Left ventricle myocardium inferior (tissue), 1 donor: ENCODE measurements at regions not wholly inside any gene's neighbourhood (a gene's known extent, or its start where the extent isn't known, plus 50 kb on each side); places are given as distances from the start of the nearest gene placed in this dataset.
"Not testable (repeated sequence)": the region's sequence is repeated elsewhere in the genome, so short reads cannot be mapped to it uniquely, and the experiment has no call there.

Experiments
- DNase-seq: peaks from one replicate; pipeline ENCODE4 v3.0.0-alpha.2; 2020
- H3K27ac ChIP-seq: fragments of 200-600 bp; replicated peaks from 2 replicates; pipeline ENCODE4 v1.8.0; 2021
- H3K27me3 ChIP-seq: fragments of 200-600 bp; 2 replicates; pipeline ENCODE4 v1.8.0; 2021; ENCODE audit warnings: low read depth
- H3K36me3 ChIP-seq: fragments of 200-600 bp; 2 replicates; pipeline ENCODE4 v1.8.0; 2021
- H3K4me1 ChIP-seq: fragments of 200-600 bp; 2 replicates; pipeline ENCODE4 v1.8.0; 2021
- H3K4me3 ChIP-seq: fragments of 200-600 bp; 2 replicates; pipeline ENCODE4 v1.8.0; 2021; ENCODE audit warnings: mild to moderate bottlenecking, moderate library complexity
- H3K9me3 ChIP-seq: fragments of 200-600 bp; replicated peaks from 2 replicates; pipeline ENCODE4 v1.8.0; 2021
- intact Hi-C: fragments of 100-400 bp; cut with micrococcal nuclease; formaldehyde crosslinking; loops from one replicate; pipeline ENCODE4 v1.11.0; 2022
- TF ChIP-seq, protein P1 (sequence below): fragments of 200-600 bp; IDR thresholded peaks from 2 replicates; pipeline ENCODE4 v1.8.0; 2021; ENCODE audit warnings: antibody characterized with exemption, mild to moderate bottlenecking, borderline replicate concordance
- donor health status: DM: no; HTN: yes; CAD: no; lungs with severe emphysema.

GRCh38 chr14:57058319-57058718 is 210.4 kb downstream of the EXOC5 start:
- Histone ChIP-seq H3K4me3 (no peak overlapping the region), H3K4me1 (no peaks in the 10 kb centered on the region), H3K9me3 (no peaks in the 10 kb centered on the region), H3K27me3 (peaks cover 15% of the 10 kb centered on the region), H3K36me3 (no peaks in the 10 kb centered on the region), H3K27ac (no peak overlapping the region)
- TF ChIP-seq, protein P1, sequence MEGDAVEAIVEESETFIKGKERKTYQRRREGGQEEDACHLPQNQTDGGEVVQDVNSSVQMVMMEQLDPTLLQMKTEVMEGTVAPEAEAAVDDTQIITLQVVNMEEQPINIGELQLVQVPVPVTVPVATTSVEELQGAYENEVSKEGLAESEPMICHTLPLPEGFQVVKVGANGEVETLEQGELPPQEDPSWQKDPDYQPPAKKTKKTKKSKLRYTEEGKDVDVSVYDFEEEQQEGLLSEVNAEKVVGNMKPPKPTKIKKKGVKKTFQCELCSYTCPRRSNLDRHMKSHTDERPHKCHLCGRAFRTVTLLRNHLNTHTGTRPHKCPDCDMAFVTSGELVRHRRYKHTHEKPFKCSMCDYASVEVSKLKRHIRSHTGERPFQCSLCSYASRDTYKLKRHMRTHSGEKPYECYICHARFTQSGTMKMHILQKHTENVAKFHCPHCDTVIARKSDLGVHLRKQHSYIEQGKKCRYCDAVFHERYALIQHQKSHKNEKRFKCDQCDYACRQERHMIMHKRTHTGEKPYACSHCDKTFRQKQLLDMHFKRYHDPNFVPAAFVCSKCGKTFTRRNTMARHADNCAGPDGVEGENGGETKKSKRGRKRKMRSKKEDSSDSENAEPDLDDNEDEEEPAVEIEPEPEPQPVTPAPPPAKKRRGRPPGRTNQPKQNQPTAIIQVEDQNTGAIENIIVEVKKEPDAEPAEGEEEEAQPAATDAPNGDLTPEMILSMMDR, result no peak
- intact Hi-C loops, result no loop called here
- no peak for DNase-seq

DNA sequence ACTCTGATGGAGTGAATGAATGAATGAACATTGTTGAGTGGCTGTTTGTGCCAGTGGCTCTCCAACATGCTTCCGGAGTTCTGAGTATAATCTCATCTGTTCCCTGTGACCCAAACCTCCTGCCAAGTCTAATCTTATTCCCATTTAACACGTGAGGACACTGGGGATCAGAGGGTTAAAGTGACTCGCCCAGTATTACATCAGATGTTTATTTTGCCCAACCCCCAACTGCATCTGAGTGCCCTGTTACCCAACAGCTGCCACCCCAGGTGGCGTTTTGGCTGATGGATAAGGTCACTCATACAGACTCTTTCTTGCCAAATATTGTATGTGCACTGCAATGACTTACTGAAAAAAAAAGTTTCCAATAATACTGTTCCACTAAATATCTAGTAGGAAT is 210.9 kb downstream of the EXOC5 start:
- no peaks in the 10 kb centered on the region for H3K9me3 ChIP-seq
- no peaks in the 10 kb centered on the region for H3K36me3 ChIP-seq
- TF ChIP-seq, protein P1, result no peak
- no peak overlapping the region for H3K4me3 ChIP-seq
- peaks cover 13% of the 10 kb centered on the region for H3K27me3 ChIP-seq
- intact Hi-C loops, result no loop called here
- no peak for DNase-seq
- H3K4me1 ChIP-seq, result no peaks in the 10 kb centered on the region
- no peak overlapping the region for H3K27ac ChIP-seq

DNA sequence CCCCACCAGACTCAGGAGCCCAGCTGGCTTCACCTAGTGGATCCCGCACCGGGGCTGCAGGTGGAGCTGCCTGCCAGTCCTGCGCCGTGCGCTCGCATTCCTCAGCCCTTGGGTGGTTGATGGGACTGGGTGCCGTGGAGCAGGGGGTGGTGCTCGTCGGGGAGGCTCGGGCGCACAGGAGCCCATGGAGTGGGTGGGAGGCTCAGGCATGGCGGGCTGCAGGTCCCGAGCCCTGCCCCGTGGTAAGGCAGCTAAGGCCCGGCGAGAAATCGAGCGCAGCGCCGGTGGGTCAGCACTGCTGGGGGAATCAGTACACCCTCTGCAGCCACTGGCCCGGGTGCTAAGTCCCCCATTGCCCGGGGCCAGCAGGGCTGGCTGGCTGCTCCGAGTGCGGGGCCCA is 212.2 kb downstream of the EXOC5 start:
- H3K27ac ChIP-seq, H3K9me3 ChIP-seq, H3K4me1 ChIP-seq, DNase-seq, intact Hi-C loops, H3K36me3 ChIP-seq, H3K4me3 ChIP-seq: not testable (repeated sequence)
- H3K27me3 ChIP-seq, result peaks cover 15% of the 10 kb centered on the region

DNA sequence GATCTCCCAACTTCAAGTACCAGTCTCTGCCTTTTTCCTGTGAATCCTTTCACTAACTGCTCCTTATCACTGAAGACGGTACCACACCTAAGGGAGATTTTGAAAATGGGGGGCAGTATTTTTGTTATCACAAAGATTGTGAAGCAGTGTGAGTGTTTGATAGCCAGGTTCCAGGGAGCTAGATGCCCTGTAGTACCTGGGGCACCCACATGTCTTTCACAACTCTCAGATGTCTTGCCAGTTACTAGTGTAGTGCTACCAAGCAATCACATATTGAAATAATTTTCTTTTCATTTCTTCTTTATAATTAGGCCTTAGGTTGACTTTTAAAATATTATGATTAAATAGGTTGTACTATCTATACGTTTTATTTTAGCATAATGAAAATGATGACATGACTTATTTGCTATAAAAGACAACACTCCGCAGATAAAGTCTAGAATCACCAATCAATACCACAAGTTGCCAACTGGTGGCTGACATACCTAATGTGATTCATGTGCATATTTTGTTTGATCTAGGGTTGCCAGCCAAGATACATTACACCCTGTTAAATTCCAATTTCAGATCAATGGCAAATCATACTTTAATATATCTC is 215.9 kb downstream of the EXOC5 start:
- no peaks in the 10 kb centered on the region for H3K4me1 ChIP-seq
- DNase-seq, result no peak
- intact Hi-C loops, result no loop called here
- TF ChIP-seq, protein P1, result no peak
- no peaks in the 10 kb centered on the region for H3K36me3 ChIP-seq
- no peaks in the 10 kb centered on the region for H3K9me3 ChIP-seq
- H3K27me3 ChIP-seq, result peaks cover 24% of the 10 kb centered on the region
- H3K27ac ChIP-seq, result no peak overlapping the region
- H3K4me3 ChIP-seq, result no peak overlapping the region

DNA sequence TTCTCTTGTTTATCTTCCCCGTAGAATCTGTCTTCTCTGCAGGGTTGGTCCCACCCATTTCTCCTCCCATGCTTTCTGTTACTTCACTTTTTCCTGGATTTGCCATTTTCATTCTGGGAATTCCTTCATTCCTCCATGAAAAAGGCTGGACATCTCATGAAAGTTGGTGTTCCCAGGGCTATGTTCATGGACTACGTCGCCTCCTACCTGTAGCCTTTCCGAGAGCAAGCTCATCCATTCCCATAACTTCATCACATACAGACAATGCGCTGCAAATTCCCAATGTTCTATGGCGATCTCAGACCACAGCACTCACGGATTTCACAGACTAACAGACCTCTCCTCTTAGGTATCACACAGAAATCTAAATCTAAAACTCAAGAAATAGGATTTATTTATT is 217.1 kb downstream of the EXOC5 start:
- TF ChIP-seq, protein P1, result no peak
- Histone ChIP-seq H3K4me3 (no peak overlapping the region), H3K36me3 (no peaks in the 10 kb centered on the region), H3K9me3 (no peaks in the 10 kb centered on the region), H3K27me3 (peaks cover 24% of the 10 kb centered on the region), H3K4me1 (no peaks in the 10 kb centered on the region), H3K27ac (no peak overlapping the region)
- DNase-seq, result no peak
- intact Hi-C loops, result no loop called here

DNA sequence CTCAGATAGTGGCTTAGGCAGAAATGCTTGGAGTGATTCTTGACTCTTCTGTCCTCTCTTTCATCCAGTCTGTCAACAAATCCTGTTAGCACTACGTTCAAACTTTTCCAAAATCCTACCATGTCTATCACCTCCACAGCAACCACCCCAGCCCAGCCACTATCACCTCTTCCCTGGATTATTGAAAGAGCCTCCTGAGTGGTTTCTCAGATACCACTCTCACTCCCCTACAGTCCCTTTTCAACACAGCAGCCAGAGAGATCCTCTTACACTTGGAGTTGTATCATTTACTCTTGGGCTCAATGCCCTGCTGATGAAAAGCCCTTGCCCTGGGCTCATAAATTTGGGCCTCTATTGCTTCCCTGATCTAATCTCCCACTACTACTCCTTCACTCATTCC is 218.9 kb downstream of the EXOC5 start:
- H3K27ac ChIP-seq, result no peak overlapping the region
- H3K36me3 ChIP-seq, result no peaks in the 10 kb centered on the region
- intact Hi-C loops, result no loop called here
- no peak overlapping the region for H3K4me3 ChIP-seq
- peaks cover 24% of the 10 kb centered on the region for H3K27me3 ChIP-seq
- DNase-seq, result no peak
- H3K4me1 ChIP-seq, result no peaks in the 10 kb centered on the region
- TF ChIP-seq, protein P1, result no peak
- no peaks in the 10 kb centered on the region for H3K9me3 ChIP-seq
